HG03354 (cell line): ENCODE measurements at regions not wholly inside any gene's neighbourhood (a gene's known extent, or its start where the extent isn't known, plus 50 kb on each side); places are given as distances from the start of the nearest gene placed in this dataset.

ENCODE experiments used
- ATAC-seq: cut with Tn5 transposase; IDR thresholded peaks from one replicate; pipeline ENCODE4 v1.9.1; 2021; ENCODE audit warnings: mild to moderate bottlenecking; ENCODE audit not compliant: unreplicated experiment, poor library complexity, severe bottlenecking

GRCh38 chr2:128628996-128629395 is 310.3 kb upstream of the HS6ST1 start:
- no peak for ATAC-seq

- no peak for ATAC-seq
Observed at GRCh38 chr2:128630974-128631697, 312.5 kb upstream of the HS6ST1 start.

- ATAC-seq, result no peak
Observed at GRCh38 chr2:128631698-128632500, 313.2 kb upstream of the HS6ST1 start.

GRCh38 chr2:128632501-128632800 is 313.8 kb upstream of the HS6ST1 start:
- ATAC-seq, result no peak

GRCh38 chr2:128633501-128633900 is 314.8 kb upstream of the HS6ST1 start:
- ATAC-seq, result no peak

GRCh38 chr2:128635361-128635900 is 316.8 kb upstream of the HS6ST1 start:
- ATAC-seq, result no peak

- ATAC-seq, result no peak
Observed at GRCh38 chr2:128636802-128637147, 318.1 kb upstream of the HS6ST1 start.

- no peak for ATAC-seq
Observed at GRCh38 chr2:128637481-128638155, 318.9 kb upstream of the HS6ST1 start.

GRCh38 chr2:128638341-128639119 is 319.9 kb upstream of the HS6ST1 start:
- ATAC-seq, result no peak

GRCh38 chr2:128639120-128639477 is 320.4 kb upstream of the HS6ST1 start:
- no peak for ATAC-seq

- no peak for ATAC-seq
Observed at GRCh38 chr2:128639693-128640092, 321.0 kb upstream of the HS6ST1 start.

- ATAC-seq, result no peak
Observed at GRCh38 chr2:128640166-128640844, 321.6 kb upstream of the HS6ST1 start.

- no peak for ATAC-seq
Observed at GRCh38 chr2:128640845-128641360, 322.2 kb upstream of the HS6ST1 start.

GRCh38 chr2:128641421-128642080 is 322.9 kb upstream of the HS6ST1 start:
- ATAC-seq, result no peak

GRCh38 chr2:128642316-128642715 is 323.6 kb upstream of the HS6ST1 start:
- ATAC-seq, result no peak

- no peak for ATAC-seq
Observed at GRCh38 chr2:128642821-128643220, 324.2 kb upstream of the HS6ST1 start.

- no peak for ATAC-seq
Observed at GRCh38 chr2:128643221-128644065, 324.8 kb upstream of the HS6ST1 start.

GRCh38 chr2:128644156-128644555 is 325.5 kb upstream of the HS6ST1 start:
- no peak for ATAC-seq
